ENCODE measurements at regions not wholly inside any gene's neighbourhood (a gene's known extent, or its start where the extent isn't known, plus 50 kb on each side); places are given as distances from the start of the nearest gene placed in this dataset.
A peak's percentile ranks its signal among the peaks of the same experiment; 100 is the strongest.

DNA sequence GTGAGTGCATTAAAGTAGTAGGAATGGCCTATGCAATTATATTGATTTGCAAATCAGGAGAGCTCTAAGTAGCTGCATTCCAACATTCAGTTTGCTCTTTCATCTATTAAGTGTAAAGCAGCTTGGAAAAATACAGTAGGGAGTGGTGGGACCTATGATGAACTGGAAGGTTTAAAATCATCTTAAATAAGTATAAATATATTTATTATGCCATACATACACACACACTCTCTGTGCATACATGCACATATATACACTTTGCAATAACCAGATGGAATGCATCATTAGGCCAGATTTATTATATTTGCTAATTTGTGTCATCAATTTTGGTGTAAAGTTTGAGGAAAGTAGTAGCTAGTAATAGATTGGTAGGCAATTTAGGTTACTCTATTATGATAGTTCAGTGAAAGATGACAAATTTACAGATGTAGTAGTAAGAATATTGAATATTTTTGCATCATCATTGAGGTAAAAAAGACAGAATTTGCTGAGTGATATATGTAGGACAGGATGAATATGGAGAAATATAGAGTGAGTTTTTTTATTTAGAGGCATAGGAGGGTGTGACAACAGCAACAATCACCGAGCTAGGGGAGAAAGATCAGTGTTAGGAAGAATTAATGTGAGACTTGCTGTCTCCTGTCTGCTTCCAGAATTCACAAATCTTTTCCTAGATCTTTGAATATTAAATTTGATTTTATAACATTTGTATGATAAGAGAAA lies 961.0 kb upstream of the CDH2 start:
- dilution Hi-C loops (cut with MboI; ENCODE audit: extremely low pct_ligation_motif_present, low sequenced_read_pairs) = no loop called here
- no peak for FAIRE-seq
- Histone ChIP-seq H3K4me1 (ENCODE audit: control insufficient read depth, extremely low read depth, insufficient read depth, low read length) (no peaks in the 10 kb centered on the region), H4K20me1 (ENCODE audit: control insufficient read depth, extremely low read depth, insufficient read depth, low read length) (no peaks in the 10 kb centered on the region), H3K4me2 (ENCODE audit: control insufficient read depth, extremely low read depth, insufficient read depth, low read depth, low read length) (no peak overlapping the region), H3K27ac (ENCODE audit: control insufficient read depth, insufficient read depth, low read length) (no peak overlapping the region), H3K9me1 (ENCODE audit: control insufficient read depth, extremely low read depth, insufficient read depth, low read length) (no peaks in the 10 kb centered on the region), H3K4me3 (ENCODE audit: control insufficient read depth in 2 of 3, extremely low read depth in 1 of 3, insufficient read depth in 2 of 3, low read depth in 1 of 3, low read length in 3 of 3) (no peak overlapping the region), H3K79me2 (ENCODE audit: control insufficient read depth, insufficient read depth, low read length) (no peaks in the 10 kb centered on the region), H2AFZ (ENCODE audit: control insufficient read depth, low read length) (no peak overlapping the region), H3K9ac (ENCODE audit: control insufficient read depth, extremely low read depth, insufficient read depth, low read length) (no peak overlapping the region), H3K9me3 (ENCODE audit: control insufficient read depth, low read depth, low read length) (no peaks in the 10 kb centered on the region), H3K27me3 (ENCODE audit: control insufficient read depth, extremely low read depth, insufficient read depth, low read length) (no peaks in the 10 kb centered on the region), H3K36me3 (ENCODE audit: control insufficient read depth in 2 of 2, extremely low read depth in 1 of 2, insufficient read depth in 2 of 2, low read length in 2 of 2) (no peaks in the 10 kb centered on the region)
- TF ChIP-seq CTCF (optimal IDR thresholded peaks at IDR 0.05 in 1 of 3, IDR thresholded peaks at IDR 0.05 in 1 of 3, conservative IDR thresholded peaks at IDR 0.05 in 1 of 3; ENCODE audit: extremely low read depth in 1 of 3, insufficient read depth in 2 of 3, low read length in 3 of 3) (no peak), EZH2 (IDR thresholded peaks at IDR 0.05; ENCODE audit: low read length) (no peak)
- DNase-seq (ENCODE audit: low read depth, low spot score) = no peak

GRCh38 chr18:29123706-29124530 lies 947.0 kb upstream of the CDH2 start:
- TF ChIP-seq CTCF (optimal IDR thresholded peaks at IDR 0.05 in 1 of 3, IDR thresholded peaks at IDR 0.05 in 1 of 3, conservative IDR thresholded peaks at IDR 0.05 in 1 of 3; ENCODE audit: extremely low read depth in 1 of 3, insufficient read depth in 2 of 3, low read length in 3 of 3) (no peak), EZH2 (IDR thresholded peaks at IDR 0.05; ENCODE audit: low read length) (no peak)
- Histone ChIP-seq H3K27me3 (ENCODE audit: control insufficient read depth, extremely low read depth, insufficient read depth, low read length) (no peaks in the 10 kb centered on the region), H3K9me3 (ENCODE audit: control insufficient read depth, low read depth, low read length) (no peaks in the 10 kb centered on the region), H3K4me2 (ENCODE audit: control insufficient read depth, extremely low read depth, insufficient read depth, low read depth, low read length) (peak overlapping the region; percentile 19), H3K4me1 (ENCODE audit: control insufficient read depth, extremely low read depth, insufficient read depth, low read length) (peaks cover 5% of the 10 kb centered on the region), H4K20me1 (ENCODE audit: control insufficient read depth, extremely low read depth, insufficient read depth, low read length) (no peaks in the 10 kb centered on the region), H3K79me2 (ENCODE audit: control insufficient read depth, insufficient read depth, low read length) (no peaks in the 10 kb centered on the region), H2AFZ (ENCODE audit: control insufficient read depth, low read length) (peak overlapping the region; percentile 56), H3K9ac (ENCODE audit: control insufficient read depth, extremely low read depth, insufficient read depth, low read length) (no peak overlapping the region), H3K9me1 (ENCODE audit: control insufficient read depth, extremely low read depth, insufficient read depth, low read length) (no peaks in the 10 kb centered on the region), H3K4me3 (ENCODE audit: control insufficient read depth in 2 of 3, extremely low read depth in 1 of 3, insufficient read depth in 2 of 3, low read depth in 1 of 3, low read length in 3 of 3) (no peak overlapping the region), H3K27ac (ENCODE audit: control insufficient read depth, insufficient read depth, low read length) (no peak overlapping the region), H3K36me3 (ENCODE audit: control insufficient read depth in 2 of 2, extremely low read depth in 1 of 2, insufficient read depth in 2 of 2, low read length in 2 of 2) (no peaks in the 10 kb centered on the region)
- DNase-seq (ENCODE audit: low read depth, low spot score) (no peak), FAIRE-seq (no peak)
- dilution Hi-C loops (cut with MboI; ENCODE audit: extremely low pct_ligation_motif_present, low sequenced_read_pairs) = no loop called here

Measured in keratinocyte (primary cell).